Urothelium cell line (cell line): ENCODE measurements at regions not wholly inside any gene's neighbourhood (a gene's known extent, or its start where the extent isn't known, plus 50 kb on each side); places are given as distances from the start of the nearest gene placed in this dataset.
"Not testable (repeated sequence)": the region's sequence is repeated elsewhere in the genome, so short reads cannot be mapped to it uniquely, and the experiment has no call there.

ENCODE experiments used
- DNase-seq: peaks from one replicate; pipeline ENCODE4 v3.0.0; 2011; ENCODE audit warnings: low spot score, mixed read lengths
- FAIRE-seq: peaks from 2 replicates; lab custom pipeline; 2011; peaks lifted over from hg19 to GRCh38; lab: Jason Lieb, UNC

- no peak for FAIRE-seq
- no peak for DNase-seq
Measured at GRCh38 chr1:95854457-95854856, 620.4 kb downstream of the RWDD3 start.

DNA sequence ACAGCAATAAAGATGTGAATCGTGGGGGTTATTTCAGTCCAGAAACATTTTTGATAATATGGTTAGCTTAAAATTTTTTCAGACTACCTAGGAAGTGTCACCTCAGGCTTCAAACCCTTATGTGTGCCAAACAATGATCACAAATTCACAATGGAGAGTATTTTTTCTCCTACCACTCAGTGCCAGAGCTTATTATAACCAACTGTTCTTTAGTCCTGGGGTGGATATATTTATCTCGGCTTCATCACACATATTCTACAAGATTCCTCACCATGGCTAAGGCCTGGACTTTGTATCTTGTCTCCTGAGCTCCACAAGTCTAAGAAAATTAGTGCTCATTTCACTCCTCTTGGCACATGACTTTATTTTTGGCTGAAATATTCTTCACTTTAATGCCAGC lies 629.1 kb downstream of the RWDD3 start:
- DNase-seq = no peak
- FAIRE-seq = no peak

DNA sequence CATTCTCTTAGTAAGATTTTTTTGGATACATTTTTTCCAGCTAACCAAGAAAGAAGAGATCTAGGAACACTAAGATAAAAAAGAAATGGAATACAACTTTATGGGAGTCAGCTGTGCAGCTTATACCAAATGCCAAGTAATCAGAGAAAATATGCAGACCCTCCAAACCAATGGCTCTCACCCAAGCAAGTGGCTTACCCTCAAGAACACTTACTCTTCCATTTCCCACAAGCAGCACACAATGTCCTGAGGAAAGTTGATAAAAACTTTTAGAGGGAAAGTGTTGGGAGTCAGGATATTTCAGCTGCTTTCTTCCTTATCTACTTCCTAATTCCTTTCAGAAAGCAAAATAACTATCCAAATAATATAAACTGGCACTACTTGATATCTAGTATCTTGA lies 631.8 kb downstream of the RWDD3 start:
- DNase-seq (no peak), FAIRE-seq (no peak)

- DNase-seq (no peak), FAIRE-seq (no peak)
Measured at GRCh38 chr1:95876276-95876675, 642.3 kb downstream of the RWDD3 start.

DNA sequence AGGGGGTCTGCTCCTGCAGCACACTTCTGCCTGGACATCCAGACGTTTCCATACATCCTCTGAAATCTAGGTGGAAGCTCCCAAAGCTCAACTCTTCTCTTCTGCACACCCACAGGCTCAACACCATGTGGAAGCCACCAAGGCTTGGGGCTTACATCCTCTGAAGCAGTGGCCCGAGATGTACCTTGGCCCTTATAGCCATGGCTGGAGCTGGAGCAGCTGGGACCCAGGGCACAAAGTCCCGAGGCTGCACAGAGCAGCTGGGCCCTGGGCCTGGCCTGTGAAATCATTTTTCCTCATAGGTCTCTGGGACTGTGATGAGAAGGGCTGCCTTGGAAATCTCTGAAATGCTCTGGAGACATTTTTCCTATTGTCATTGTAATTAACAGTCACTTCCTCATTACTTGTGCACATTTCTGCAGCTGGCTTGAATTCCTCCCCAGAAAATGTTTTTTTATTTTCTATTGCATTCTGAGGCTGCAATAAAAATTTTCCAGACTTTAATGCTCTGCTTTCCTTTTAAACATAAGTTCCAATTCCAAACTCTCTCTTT lies 645.6 kb downstream of the RWDD3 start:
- DNase-seq (no peak), FAIRE-seq (no peak)

DNA sequence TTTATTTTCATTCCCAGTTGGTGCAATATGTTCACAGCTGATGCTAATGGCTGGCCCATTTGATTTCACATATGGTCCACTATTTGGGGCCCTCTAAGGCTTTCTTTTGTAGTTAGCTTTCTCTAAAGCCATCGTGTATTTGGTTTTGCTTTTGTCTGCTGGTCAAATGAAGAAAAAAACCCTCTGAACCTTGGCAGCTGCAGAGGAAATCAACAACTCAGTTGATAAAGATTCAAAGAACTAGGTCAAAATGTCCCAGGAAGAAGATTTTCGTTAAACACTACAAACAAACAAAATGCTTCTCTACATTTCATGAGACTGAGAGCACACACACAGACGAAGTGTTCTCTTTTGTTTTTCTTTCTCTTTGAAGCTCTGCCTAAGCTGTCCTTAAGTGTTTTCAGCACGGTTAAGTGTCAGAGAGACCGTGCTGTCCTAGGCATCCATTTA lies 655.0 kb downstream of the RWDD3 start:
- no peak for FAIRE-seq
- DNase-seq = no peak

- FAIRE-seq (no peak), DNase-seq (no peak)
Measured at GRCh38 chr1:95889400-95889799, 655.4 kb downstream of the RWDD3 start.

GRCh38 chr1:95893921-95894320 lies 659.9 kb downstream of the RWDD3 start:
- FAIRE-seq (no peak), DNase-seq (no peak)

DNA sequence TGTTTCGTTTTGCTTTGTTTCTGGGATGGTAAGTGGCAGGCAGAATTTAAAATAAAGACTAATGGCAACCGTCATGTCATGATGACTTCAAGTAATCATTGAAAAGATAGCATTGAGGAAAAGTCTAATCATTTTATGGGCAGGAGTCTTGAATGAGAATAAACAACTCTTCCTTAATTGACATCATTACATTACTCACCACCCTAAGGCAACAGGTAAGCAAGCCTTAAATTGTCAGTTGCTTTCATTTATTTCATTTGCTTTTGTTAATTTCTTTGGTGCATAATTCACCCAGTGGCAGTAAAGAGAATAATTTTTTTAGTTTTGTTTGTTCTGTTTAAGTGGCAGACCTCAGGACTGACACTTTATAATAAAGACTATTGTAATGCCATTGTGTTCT lies 669.0 kb downstream of the RWDD3 start:
- FAIRE-seq (no peak), DNase-seq (no peak)

- DNase-seq (no peak), FAIRE-seq (no peak)
Measured at GRCh38 chr1:95905818-95906395, 671.9 kb downstream of the RWDD3 start.

GRCh38 chr1:95911739-95912138 lies 677.7 kb downstream of the RWDD3 start:
- not testable (repeated sequence) for FAIRE-seq, DNase-seq

- FAIRE-seq (no peak), DNase-seq (no peak)
Measured at GRCh38 chr1:95916616-95917015, 682.6 kb downstream of the RWDD3 start.

DNA sequence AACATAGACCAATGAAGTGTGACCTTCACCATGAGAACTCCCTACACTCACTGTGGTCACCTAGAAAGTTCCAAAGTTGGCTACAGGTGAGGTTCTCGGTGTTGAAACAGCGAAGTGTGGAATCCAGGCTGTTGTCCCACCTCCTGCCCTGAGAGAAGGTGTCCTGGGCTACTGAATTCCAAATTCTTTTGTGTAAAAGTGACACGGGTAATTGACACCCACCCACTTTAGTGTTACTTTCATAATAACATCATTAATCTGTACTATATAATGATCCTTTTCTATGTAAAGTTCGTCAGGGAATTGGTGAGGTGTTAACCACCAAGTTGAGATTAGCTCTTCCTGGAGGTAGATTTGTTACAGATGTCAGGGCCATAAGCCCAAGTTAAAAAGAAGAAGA lies 690.7 kb downstream of the RWDD3 start:
- no peak for DNase-seq
- no peak for FAIRE-seq

- DNase-seq = no peak
Measured at GRCh38 chr1:95926331-95926730, 692.3 kb downstream of the RWDD3 start.

GRCh38 chr1:95927061-95927460 lies 693.1 kb downstream of the RWDD3 start:
- no peak for FAIRE-seq

More at GRCh38 chr1:95926331-95926730, 692.3 kb downstream of the RWDD3 start:
- FAIRE-seq = no peak

DNA sequence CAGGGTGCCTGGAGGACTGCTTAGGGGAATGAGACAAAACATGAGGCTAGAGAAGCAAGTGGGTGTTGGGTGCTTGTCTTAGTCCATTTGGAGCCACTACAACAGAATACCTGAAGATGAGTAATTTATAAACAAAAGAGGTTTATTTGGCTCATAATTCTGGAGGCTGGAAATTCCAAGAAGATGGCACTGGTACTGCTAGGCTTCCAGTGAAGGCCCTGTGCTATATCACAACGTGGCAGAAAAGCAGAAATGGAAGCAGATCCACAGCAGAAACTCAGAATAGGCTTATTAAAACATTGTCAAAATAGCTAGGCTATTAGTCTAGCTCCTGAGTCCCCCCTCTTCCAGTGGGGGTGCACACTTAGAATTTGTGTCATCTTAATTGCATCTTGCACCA lies 701.7 kb downstream of the RWDD3 start:
- DNase-seq (no peak), FAIRE-seq (no peak)

More at GRCh38 chr1:95927061-95927460, 693.1 kb downstream of the RWDD3 start:
- no peak for DNase-seq

GRCh38 chr1:95941121-95941798 lies 707.2 kb downstream of the RWDD3 start:
- no peak for FAIRE-seq

GRCh38 chr1:95948023-95948422 lies 714.0 kb downstream of the RWDD3 start:
- DNase-seq = no peak
- FAIRE-seq = no peak

More at GRCh38 chr1:95941121-95941798, 707.2 kb downstream of the RWDD3 start:
- no peak for DNase-seq

DNA sequence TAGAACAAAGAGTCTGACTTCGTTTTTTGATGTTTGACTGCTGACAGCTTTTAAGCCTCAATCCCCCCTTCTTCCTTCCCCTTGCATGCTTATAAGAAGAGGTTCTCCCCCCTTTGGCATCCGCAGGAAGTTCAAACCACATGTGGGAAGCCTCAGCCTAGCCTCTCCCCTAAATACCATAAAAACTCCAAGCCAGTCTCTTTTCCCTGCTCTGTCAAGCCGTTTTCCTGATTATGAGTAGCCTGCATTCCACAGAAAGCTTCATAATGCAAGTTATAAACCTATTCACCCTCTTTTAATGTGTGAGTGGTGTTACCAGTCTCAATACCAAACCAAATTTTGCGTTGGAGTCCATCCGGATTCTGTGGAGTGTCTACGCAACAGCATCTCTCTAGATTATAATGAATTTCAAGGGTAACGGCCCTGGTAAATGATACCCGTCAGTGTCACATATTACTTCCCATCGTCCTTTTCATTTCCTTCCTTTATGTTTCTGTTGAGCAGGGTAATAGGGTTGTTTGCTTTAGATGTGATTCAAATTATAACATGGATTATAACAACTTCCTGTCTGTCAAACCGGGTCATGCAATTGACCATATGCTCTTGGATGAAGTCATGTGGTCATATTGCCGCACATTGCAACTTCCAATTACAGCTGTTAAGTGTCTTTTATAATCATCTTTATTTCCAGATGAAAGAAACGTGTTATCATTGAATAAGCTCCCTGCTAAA lies 717.5 kb downstream of the RWDD3 start:
- FAIRE-seq (no peak), DNase-seq (no peak)

DNA sequence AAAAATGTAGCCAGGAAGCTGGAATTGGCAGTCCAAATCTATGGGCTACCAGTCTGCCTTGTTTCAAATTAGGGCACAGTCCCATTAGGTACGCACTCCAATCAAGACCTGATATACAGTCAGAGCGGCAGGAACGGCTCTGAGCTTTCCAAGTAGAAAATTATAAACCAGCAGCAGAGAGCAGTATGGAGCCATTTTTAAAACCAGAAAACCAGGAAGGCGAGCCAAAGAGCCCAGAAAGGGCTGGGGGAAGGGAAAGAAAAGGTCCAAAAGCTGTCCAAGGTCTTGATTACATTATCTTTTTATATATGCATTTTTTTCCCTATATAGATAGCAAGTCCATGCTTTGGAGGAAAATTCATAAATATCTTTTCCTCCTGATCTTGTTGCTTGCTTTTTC lies 719.0 kb downstream of the RWDD3 start:
- peak; percentile 11 for DNase-seq
- no peak for FAIRE-seq

- DNase-seq (no peak), FAIRE-seq (no peak)
Measured at GRCh38 chr1:95954585-95954984, 720.6 kb downstream of the RWDD3 start.

- no peak for DNase-seq
- no peak for FAIRE-seq
Measured at GRCh38 chr1:95956215-95956614, 722.2 kb downstream of the RWDD3 start.
